Suprapubic skin (tissue), 4 donors: ENCODE measurements at regions not wholly inside any gene's neighbourhood (a gene's known extent, or its start where the extent isn't known, plus 50 kb on each side); places are given as distances from the start of the nearest gene placed in this dataset.

Experiments
- DNase-seq, 2 donors: peaks; one replicate each; pipeline ENCODE4 v3.0.0-alpha.2; 2019; ENCODE audit warnings: low spot score in 2 of 2
- H3K27ac ChIP-seq: fragments of 200-600 bp; sonication (generic); one replicate; pipeline ENCODE4 v1.5.1; 2019
- H3K27me3 ChIP-seq: fragments of 200-600 bp; sonication (generic); one replicate; pipeline ENCODE4 v1.5.1; 2019
- H3K36me3 ChIP-seq: fragments of 200-600 bp; sonication (generic); one replicate; pipeline ENCODE4 v1.5.1; 2019
- H3K4me1 ChIP-seq: fragments of 200-600 bp; sonication (generic); one replicate; pipeline ENCODE4 v1.5.1; 2019
- H3K4me3 ChIP-seq: fragments of 200-600 bp; sonication (generic); one replicate; pipeline ENCODE4 v1.5.1; 2019; ENCODE audit warnings: mild to moderate bottlenecking
- H3K9me3 ChIP-seq: fragments of 200-600 bp; sonication (generic); one replicate; pipeline ENCODE4 v1.5.1; 2019
- EP300 ChIP-seq: sonication (generic); formaldehyde crosslinking; IDR thresholded peaks from one replicate; pipeline ENCODE4 v1.6.1; 2017; ENCODE audit warnings: antibody characterized with exemption
- POLR2A ChIP-seq, 2 donors: fragments of 450-650 bp; IDR thresholded peaks; one replicate each; pipeline ENCODE4 v1.6.1; 2017; ENCODE audit warnings: antibody characterized with exemption in 2 of 2, mild to moderate bottlenecking in 2 of 2, moderate library complexity in 2 of 2
- POLR2AphosphoS5 ChIP-seq, 3 donors: sonication (generic); formaldehyde crosslinking; IDR thresholded peaks; one replicate each; pipeline ENCODE4 v1.6.1; 2017; ENCODE audit warnings: antibody characterized with exemption in 3 of 3
- WGBS: methylation state at CpG from one replicate; pipeline ENCODE4 v1.1.5; 2018; 5-methylcytosine and 5-hydroxymethylcytosine counted together
- TF ChIP-seq, protein P1 (sequence below), 2 donors: fragments of 200-600 bp in 1 of 2; fragments of 450-650 bp in 1 of 2; sonication (generic) in 1 of 2; IDR thresholded peaks; one replicate each; pipeline ENCODE4 v1.5.1; 2016 to 2019; ENCODE audit warnings: antibody characterized with exemption in 2 of 2, mild to moderate bottlenecking in 1 of 2, moderate library complexity in 1 of 2

DNA sequence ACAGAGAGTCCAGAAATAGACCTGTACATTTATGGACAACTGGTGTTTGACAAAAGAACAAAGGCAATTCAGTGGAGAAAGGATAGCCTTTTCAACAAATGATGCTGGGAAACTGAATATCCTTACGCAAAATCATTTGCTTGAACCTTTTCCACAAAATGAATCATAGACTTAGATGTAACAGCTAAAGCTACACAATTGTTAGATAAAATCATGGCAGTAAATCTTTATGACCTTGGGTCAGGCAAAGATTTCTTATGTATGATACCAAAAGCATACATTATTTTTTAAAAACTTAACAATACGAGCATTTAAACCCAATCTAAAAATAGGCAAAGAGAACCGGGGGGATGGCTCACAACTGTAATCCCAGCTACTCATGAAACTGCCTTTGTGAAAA is 73.5 kb upstream of the DST start:
- H3K4me1 ChIP-seq, result peaks cover 11% of the 10 kb centered on the region
- H3K4me3 ChIP-seq, result no peak overlapping the region
- H3K27me3 ChIP-seq, result no peaks in the 10 kb centered on the region
- 89% methylated on average over 3 of the region's 3 CpGs for WGBS
- H3K27ac ChIP-seq, result no peak overlapping the region
- H3K9me3 ChIP-seq, result no peaks in the 10 kb centered on the region
- TF ChIP-seq, protein P1, sequence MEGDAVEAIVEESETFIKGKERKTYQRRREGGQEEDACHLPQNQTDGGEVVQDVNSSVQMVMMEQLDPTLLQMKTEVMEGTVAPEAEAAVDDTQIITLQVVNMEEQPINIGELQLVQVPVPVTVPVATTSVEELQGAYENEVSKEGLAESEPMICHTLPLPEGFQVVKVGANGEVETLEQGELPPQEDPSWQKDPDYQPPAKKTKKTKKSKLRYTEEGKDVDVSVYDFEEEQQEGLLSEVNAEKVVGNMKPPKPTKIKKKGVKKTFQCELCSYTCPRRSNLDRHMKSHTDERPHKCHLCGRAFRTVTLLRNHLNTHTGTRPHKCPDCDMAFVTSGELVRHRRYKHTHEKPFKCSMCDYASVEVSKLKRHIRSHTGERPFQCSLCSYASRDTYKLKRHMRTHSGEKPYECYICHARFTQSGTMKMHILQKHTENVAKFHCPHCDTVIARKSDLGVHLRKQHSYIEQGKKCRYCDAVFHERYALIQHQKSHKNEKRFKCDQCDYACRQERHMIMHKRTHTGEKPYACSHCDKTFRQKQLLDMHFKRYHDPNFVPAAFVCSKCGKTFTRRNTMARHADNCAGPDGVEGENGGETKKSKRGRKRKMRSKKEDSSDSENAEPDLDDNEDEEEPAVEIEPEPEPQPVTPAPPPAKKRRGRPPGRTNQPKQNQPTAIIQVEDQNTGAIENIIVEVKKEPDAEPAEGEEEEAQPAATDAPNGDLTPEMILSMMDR (IDR thresholded peaks at IDR 0.05), result no peak
- no peak for TF ChIP-seq POLR2AphosphoS5 (IDR thresholded peaks at IDR 0.05)
- TF ChIP-seq POLR2A (IDR thresholded peaks at IDR 0.05), result no peak
- TF ChIP-seq EP300, result no peak
- H3K36me3 ChIP-seq, result no peaks in the 10 kb centered on the region
- DNase-seq, result no peak

DNA sequence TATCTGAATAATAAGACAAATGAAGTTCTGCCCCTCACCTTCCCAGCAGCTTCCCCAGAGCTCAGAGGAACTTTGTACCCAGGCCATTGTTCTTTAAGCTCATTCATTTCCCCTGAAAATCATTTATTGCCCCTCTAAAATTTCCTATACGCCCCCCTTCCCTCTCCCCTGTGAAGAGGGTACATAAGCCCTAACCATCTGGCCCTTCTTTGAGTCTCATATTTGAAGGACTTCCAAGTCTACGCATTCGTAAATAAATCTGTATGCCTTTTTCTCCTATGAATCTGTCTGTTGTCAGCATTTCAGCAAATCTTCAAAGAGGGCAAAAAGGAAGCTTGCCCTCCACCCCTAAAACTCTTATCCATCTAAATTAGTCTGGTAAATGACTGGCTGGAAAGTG is 73.1 kb upstream of the DST start:
- peaks cover 11% of the 10 kb centered on the region for H3K4me1 ChIP-seq
- H3K27ac ChIP-seq, result no peak overlapping the region
- no peak for TF ChIP-seq POLR2AphosphoS5 (IDR thresholded peaks at IDR 0.05)
- TF ChIP-seq EP300, result no peak
- no peak for TF ChIP-seq POLR2A (IDR thresholded peaks at IDR 0.05)
- TF ChIP-seq, protein P1 (IDR thresholded peaks at IDR 0.05), result no peak
- no peak for DNase-seq
- no peaks in the 10 kb centered on the region for H3K9me3 ChIP-seq
- no peak overlapping the region for H3K4me3 ChIP-seq
- no peaks in the 10 kb centered on the region for H3K27me3 ChIP-seq
- H3K36me3 ChIP-seq, result no peaks in the 10 kb centered on the region
- 93% methylated on average over 3 of the region's 3 CpGs for WGBS

DNA sequence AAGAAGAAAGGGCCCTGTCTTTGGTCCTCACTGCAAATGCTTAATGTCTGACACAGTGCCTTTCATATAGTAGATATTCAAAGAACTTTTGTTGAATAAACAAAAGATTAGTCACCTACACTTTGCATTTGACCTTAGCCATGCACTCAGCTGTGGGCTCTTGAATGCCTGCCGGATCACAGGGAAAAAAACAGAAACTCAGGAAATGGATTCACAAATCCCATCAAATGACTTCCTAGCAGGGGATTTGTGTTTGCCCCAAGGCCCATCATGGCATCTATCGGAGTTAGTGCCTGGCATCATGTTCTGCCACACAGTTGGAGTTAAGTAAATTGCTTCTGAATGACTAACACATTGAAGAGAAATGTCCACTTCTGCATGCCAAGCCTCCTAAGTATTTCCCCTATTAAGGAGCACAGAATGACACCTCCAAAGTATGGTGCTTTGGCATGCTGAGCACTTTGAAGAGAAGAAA is 72.3 kb upstream of the DST start:
- no peak overlapping the region for H3K4me3 ChIP-seq
- no peaks in the 10 kb centered on the region for H3K27me3 ChIP-seq
- DNase-seq, result no peak
- no peak overlapping the region for H3K27ac ChIP-seq
- 67% methylated on average over 2 of the region's 2 CpGs for WGBS
- H3K36me3 ChIP-seq, result no peaks in the 10 kb centered on the region
- peaks cover 11% of the 10 kb centered on the region for H3K4me1 ChIP-seq
- no peak for TF ChIP-seq POLR2A (IDR thresholded peaks at IDR 0.05)
- no peak for TF ChIP-seq EP300
- TF ChIP-seq, protein P1 (IDR thresholded peaks at IDR 0.05), result no peak
- no peak for TF ChIP-seq POLR2AphosphoS5 (IDR thresholded peaks at IDR 0.05)
- no peaks in the 10 kb centered on the region for H3K9me3 ChIP-seq

DNA sequence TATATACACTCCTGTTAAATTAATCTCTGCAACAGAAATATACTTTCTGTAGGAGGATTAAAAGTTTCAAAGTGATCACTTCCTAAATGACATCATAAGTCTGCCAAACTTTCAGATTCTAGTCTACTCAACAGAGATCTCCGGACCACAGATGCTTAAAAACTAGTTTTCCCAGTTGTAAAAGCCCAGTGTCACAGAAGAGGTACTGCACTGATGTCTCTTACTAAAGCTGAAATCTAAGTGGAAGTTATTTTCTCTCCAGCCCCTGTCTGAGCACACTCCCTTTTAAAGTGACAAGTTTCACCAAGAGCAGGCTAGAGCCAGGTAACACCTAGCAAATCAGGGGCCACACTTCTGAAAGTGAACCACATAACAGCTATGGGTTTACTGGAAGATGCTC is 71.6 kb upstream of the DST start:
- DNase-seq, result no peak
- 73% methylated on average over 1 of the region's 1 CpG for WGBS
- H3K27ac ChIP-seq, result peak overlapping the region; percentile 25

DNA sequence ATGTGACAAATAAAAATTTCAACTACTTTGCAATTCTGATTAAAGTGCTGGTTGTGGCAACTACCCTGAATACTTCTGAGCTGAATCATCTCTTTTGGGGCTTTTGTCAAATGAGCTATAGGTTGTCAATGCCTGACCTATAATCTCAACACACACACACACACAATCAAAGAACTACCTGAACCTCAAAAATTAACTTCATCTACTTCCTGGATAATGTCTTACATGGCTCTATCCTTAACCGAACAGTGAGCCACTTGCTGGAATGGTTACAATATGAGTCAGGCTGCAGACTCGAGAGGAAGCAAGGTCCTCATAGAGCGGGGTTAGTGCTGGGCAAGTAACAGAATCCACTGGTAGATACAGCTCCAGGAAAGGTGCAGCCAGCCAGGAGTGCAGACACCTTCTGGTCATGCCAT is 70.6 kb upstream of the DST start:
- H3K4me3 ChIP-seq, result no peak overlapping the region
- DNase-seq, result no peak
- H3K27me3 ChIP-seq, result no peaks in the 10 kb centered on the region
- H3K27ac ChIP-seq, result no peak overlapping the region
- H3K4me1 ChIP-seq, result peaks cover 11% of the 10 kb centered on the region
- H3K9me3 ChIP-seq, result no peaks in the 10 kb centered on the region
- H3K36me3 ChIP-seq, result no peaks in the 10 kb centered on the region
- TF ChIP-seq, protein P1 (IDR thresholded peaks at IDR 0.05), result no peak
- TF ChIP-seq EP300, result no peak
- TF ChIP-seq POLR2AphosphoS5 (IDR thresholded peaks at IDR 0.05), result no peak
- TF ChIP-seq POLR2A (IDR thresholded peaks at IDR 0.05), result no peak
- WGBS, result 42% methylated on average over 3 of the region's 3 CpGs

More for the DNA sequence above, 71.6 kb upstream of the DST start:
- Histone ChIP-seq H3K4me3 (no peak overlapping the region), H3K36me3 (no peaks in the 10 kb centered on the region), H3K4me1 (peaks cover 11% of the 10 kb centered on the region), H3K9me3 (no peaks in the 10 kb centered on the region), H3K27me3 (no peaks in the 10 kb centered on the region)
- no peak for TF ChIP-seq POLR2A (IDR thresholded peaks at IDR 0.05)
- no peak for TF ChIP-seq EP300
- TF ChIP-seq, protein P1 (IDR thresholded peaks at IDR 0.05), result no peak
- TF ChIP-seq POLR2AphosphoS5 (IDR thresholded peaks at IDR 0.05), result no peak
